Transverse colon (tissue), 4 donors: ENCODE measurements at regions not wholly inside any gene's neighbourhood (a gene's known extent, or its start where the extent isn't known, plus 50 kb on each side); places are given as distances from the start of the nearest gene placed in this dataset.

ENCODE experiments used
- EP300 ChIP-seq: sonication (generic); formaldehyde crosslinking; IDR thresholded peaks from one replicate; pipeline ENCODE4 v1.6.1; 2017; ENCODE audit warnings: antibody characterized with exemption, low read depth
- POLR2A ChIP-seq: fragments of 450-650 bp; IDR thresholded peaks from one replicate; pipeline ENCODE4 v1.6.1; 2016; ENCODE audit warnings: antibody characterized with exemption, mild to moderate bottlenecking, moderate library complexity
- POLR2AphosphoS5 ChIP-seq, 3 donors: sonication (generic); formaldehyde crosslinking; IDR thresholded peaks; one replicate each; pipeline ENCODE4 v1.6.1; 2016; ENCODE audit warnings: antibody characterized with exemption in 3 of 3
- TF ChIP-seq, protein P1 (sequence below), 5 experiments: fragments of 200-600 bp in 3 of 5; fragments of 450-650 bp in 2 of 5; sonication (generic) in 3 of 5; IDR thresholded peaks; 1 replicate in 2 of 5; 2 replicates in 3 of 5; pipeline ENCODE4 v1.5.1; 2016 to 2017; ENCODE audit warnings: antibody characterized with exemption in 5 of 5, inconsistent platforms in 3 of 5, mild to moderate bottlenecking in 2 of 5, moderate library complexity in 1 of 5

- TF ChIP-seq, protein P1, sequence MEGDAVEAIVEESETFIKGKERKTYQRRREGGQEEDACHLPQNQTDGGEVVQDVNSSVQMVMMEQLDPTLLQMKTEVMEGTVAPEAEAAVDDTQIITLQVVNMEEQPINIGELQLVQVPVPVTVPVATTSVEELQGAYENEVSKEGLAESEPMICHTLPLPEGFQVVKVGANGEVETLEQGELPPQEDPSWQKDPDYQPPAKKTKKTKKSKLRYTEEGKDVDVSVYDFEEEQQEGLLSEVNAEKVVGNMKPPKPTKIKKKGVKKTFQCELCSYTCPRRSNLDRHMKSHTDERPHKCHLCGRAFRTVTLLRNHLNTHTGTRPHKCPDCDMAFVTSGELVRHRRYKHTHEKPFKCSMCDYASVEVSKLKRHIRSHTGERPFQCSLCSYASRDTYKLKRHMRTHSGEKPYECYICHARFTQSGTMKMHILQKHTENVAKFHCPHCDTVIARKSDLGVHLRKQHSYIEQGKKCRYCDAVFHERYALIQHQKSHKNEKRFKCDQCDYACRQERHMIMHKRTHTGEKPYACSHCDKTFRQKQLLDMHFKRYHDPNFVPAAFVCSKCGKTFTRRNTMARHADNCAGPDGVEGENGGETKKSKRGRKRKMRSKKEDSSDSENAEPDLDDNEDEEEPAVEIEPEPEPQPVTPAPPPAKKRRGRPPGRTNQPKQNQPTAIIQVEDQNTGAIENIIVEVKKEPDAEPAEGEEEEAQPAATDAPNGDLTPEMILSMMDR (IDR thresholded peaks at IDR 0.05), result no peak
- no peak for TF ChIP-seq POLR2AphosphoS5 (IDR thresholded peaks at IDR 0.05)
- TF ChIP-seq POLR2A, result no peak
- no peak for TF ChIP-seq EP300
Measured at GRCh38 chr6:2481307-2481706, 235.9 kb upstream of the GMDS start.
